Osteoblast (primary cell): ENCODE measurements at regions not wholly inside any gene's neighbourhood (a gene's known extent, or its start where the extent isn't known, plus 50 kb on each side); places are given as distances from the start of the nearest gene placed in this dataset.

ENCODE experiments used
- DNase-seq: peaks from one replicate; pipeline ENCODE4 v3.0.0; 2011; ENCODE audit warnings: low spot score, mixed read lengths; ENCODE audit not compliant: insufficient read length; ENCODE audit errors: missing footprints
- H2AFZ ChIP-seq: 2 replicates; pipeline ENCODE4 v1.6.0; 2011; ENCODE audit warnings: mild to moderate bottlenecking, low read length
- H3K27ac ChIP-seq: 2 replicates; pipeline ENCODE4 v1.5.1; 2011; ENCODE audit warnings: mild to moderate bottlenecking, low read depth, low read length, moderate library complexity
- H3K27me3 ChIP-seq: 2 replicates; pipeline ENCODE4 v1.6.0; 2012; ENCODE audit warnings: mild to moderate bottlenecking, control low read depth, inconsistent platforms, low read length, moderate library complexity; ENCODE audit not compliant: insufficient read depth
- H3K36me3 ChIP-seq: 2 replicates; pipeline ENCODE4 v1.5.1; 2011; ENCODE audit warnings: mild to moderate bottlenecking, low read length, control low read depth, moderate library complexity; ENCODE audit not compliant: insufficient read depth
- H3K4me1 ChIP-seq: 2 replicates; pipeline ENCODE4 v1.5.1; 2011; ENCODE audit warnings: mild to moderate bottlenecking, low read length, control low read depth, moderate library complexity; ENCODE audit not compliant: insufficient read depth
- H3K4me2 ChIP-seq: 2 replicates; pipeline ENCODE4 v1.6.0; 2011; ENCODE audit warnings: mild to moderate bottlenecking, low read length; ENCODE audit not compliant: insufficient read depth
- H3K4me3 ChIP-seq: fragments of 200-600 bp; sonication (generic); 3 replicates; pipeline ENCODE4 v1.5.1; 2012; ENCODE audit warnings: mild to moderate bottlenecking, low read length, inconsistent platforms; ENCODE audit not compliant: insufficient read depth
- H3K79me2 ChIP-seq: 2 replicates; pipeline ENCODE4 v1.6.0; 2012; ENCODE audit warnings: mild to moderate bottlenecking, low read length, control low read depth, inconsistent platforms; ENCODE audit not compliant: insufficient read depth
- H3K9me3 ChIP-seq: 2 replicates; pipeline ENCODE4 v1.5.1; 2011; ENCODE audit warnings: low read depth, low read length, control low read depth
- H4K20me1 ChIP-seq: 2 replicates; pipeline ENCODE4 v1.6.0; 2012; ENCODE audit warnings: mild to moderate bottlenecking, low read length, control low read depth; ENCODE audit not compliant: insufficient read depth
- CTCF ChIP-seq: IDR thresholded peaks from 2 replicates; pipeline ENCODE4 v1.5.1; 2011; ENCODE audit warnings: mild to moderate bottlenecking, low read depth, low read length, moderate library complexity; ENCODE audit errors: extremely low read depth

DNA sequence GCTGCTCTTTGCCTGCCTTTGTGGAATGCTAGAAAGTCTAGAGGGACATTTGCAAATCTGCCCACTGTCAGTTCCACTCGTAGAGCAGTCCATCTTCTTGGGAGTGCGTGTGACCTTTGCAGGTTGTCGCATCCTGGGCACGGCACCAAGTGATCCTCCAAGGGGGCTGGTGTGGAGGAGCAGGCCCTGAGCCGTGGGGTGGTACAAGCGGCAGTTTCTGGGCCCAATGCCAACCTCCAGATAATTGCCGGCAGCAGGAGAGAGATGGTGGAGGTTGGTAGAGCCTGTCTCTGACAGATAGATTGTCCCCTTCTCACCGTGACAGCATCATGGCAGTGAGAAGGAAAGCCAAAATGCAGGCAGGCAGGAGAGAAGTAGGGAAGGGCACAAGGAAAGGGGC lies 150.7 kb upstream of the SLC14A2 start:
- no peak overlapping the region for H3K4me2 ChIP-seq
- TF ChIP-seq CTCF = no peak

GRCh38 chr18:45467293-45467692 lies 148.0 kb upstream of the SLC14A2 start:
- H2AFZ ChIP-seq = no peak overlapping the region
- H3K27ac ChIP-seq = no peak overlapping the region
- no peaks in the 10 kb centered on the region for H3K4me1 ChIP-seq
- H3K4me3 ChIP-seq = no peak overlapping the region
- DNase-seq = no peak
- no peaks in the 10 kb centered on the region for H3K27me3 ChIP-seq
- H3K9me3 ChIP-seq = no peaks in the 10 kb centered on the region
- no peaks in the 10 kb centered on the region for H3K79me2 ChIP-seq
- H3K36me3 ChIP-seq = no peaks in the 10 kb centered on the region
- TF ChIP-seq CTCF = no peak
- H3K4me2 ChIP-seq = no peak overlapping the region
- H4K20me1 ChIP-seq = no peaks in the 10 kb centered on the region

More for the DNA sequence above, 150.7 kb upstream of the SLC14A2 start:
- H3K4me3 ChIP-seq = no peak overlapping the region
- no peaks in the 10 kb centered on the region for H3K36me3 ChIP-seq
- H3K79me2 ChIP-seq = no peaks in the 10 kb centered on the region
- H3K27ac ChIP-seq = no peak overlapping the region
- no peaks in the 10 kb centered on the region for H3K4me1 ChIP-seq
- H3K9me3 ChIP-seq = no peaks in the 10 kb centered on the region
- no peaks in the 10 kb centered on the region for H3K27me3 ChIP-seq
- H2AFZ ChIP-seq = no peak overlapping the region
- no peaks in the 10 kb centered on the region for H4K20me1 ChIP-seq
- no peak for DNase-seq

- no peak for DNase-seq
- Histone ChIP-seq H4K20me1 (no peaks in the 10 kb centered on the region), H3K27ac (no peak overlapping the region), H3K4me3 (no peak overlapping the region), H3K4me1 (no peaks in the 10 kb centered on the region), H3K9me3 (no peaks in the 10 kb centered on the region), H2AFZ (no peak overlapping the region), H3K4me2 (no peak overlapping the region), H3K27me3 (no peaks in the 10 kb centered on the region), H3K79me2 (no peaks in the 10 kb centered on the region), H3K36me3 (no peaks in the 10 kb centered on the region)
- TF ChIP-seq CTCF = no peak
Measured at GRCh38 chr18:45467945-45468344, 147.3 kb upstream of the SLC14A2 start.

DNA sequence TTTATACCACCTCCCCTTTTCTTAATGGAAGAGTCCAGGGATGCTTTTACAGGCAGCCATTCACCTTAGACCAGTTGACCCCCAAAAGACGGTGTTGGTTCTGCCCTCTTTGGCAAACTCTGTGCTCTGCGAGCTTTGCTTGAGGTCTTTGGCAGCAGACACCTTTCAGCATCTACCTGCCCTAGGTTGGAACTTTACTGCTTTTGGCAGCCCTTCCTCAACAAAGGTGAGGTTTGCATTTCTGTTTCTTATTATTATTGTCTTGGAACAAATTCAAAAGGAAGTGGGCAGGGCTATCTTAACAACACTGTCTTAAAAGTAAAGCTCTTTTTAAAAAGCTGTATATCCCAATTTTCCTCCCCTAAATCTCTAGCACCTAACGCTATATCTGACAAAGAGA lies 136.4 kb upstream of the SLC14A2 start:
- TF ChIP-seq CTCF = no peak
- H3K27me3 ChIP-seq = peaks cover 7% of the 10 kb centered on the region
- no peaks in the 10 kb centered on the region for H4K20me1 ChIP-seq
- H3K4me1 ChIP-seq = no peaks in the 10 kb centered on the region
- no peak for DNase-seq
- H3K27ac ChIP-seq = no peak overlapping the region
- H3K36me3 ChIP-seq = no peaks in the 10 kb centered on the region
- H3K4me3 ChIP-seq = no peak overlapping the region
- H3K9me3 ChIP-seq = no peaks in the 10 kb centered on the region
- no peaks in the 10 kb centered on the region for H3K79me2 ChIP-seq
- no peak overlapping the region for H2AFZ ChIP-seq
- H3K4me2 ChIP-seq = no peak overlapping the region
